VCaP (cell line): ENCODE measurements at regions not wholly inside any gene's neighbourhood (a gene's known extent, or its start where the extent isn't known, plus 50 kb on each side); places are given as distances from the start of the nearest gene placed in this dataset.
"Not testable (repeated sequence)": the region's sequence is repeated elsewhere in the genome, so short reads cannot be mapped to it uniquely, and the experiment has no call there.

Experiments
- H3K27ac ChIP-seq: fragments of 450-650 bp; 2 replicates; pipeline ENCODE4 v1.5.1; 2017
- TF ChIP-seq, protein P1 (sequence below): fragments of 450-650 bp; conservative IDR thresholded peaks from 2 replicates; pipeline ENCODE4 v1.5.1; 2017; ENCODE audit warnings: mild to moderate bottlenecking, moderate library complexity

DNA sequence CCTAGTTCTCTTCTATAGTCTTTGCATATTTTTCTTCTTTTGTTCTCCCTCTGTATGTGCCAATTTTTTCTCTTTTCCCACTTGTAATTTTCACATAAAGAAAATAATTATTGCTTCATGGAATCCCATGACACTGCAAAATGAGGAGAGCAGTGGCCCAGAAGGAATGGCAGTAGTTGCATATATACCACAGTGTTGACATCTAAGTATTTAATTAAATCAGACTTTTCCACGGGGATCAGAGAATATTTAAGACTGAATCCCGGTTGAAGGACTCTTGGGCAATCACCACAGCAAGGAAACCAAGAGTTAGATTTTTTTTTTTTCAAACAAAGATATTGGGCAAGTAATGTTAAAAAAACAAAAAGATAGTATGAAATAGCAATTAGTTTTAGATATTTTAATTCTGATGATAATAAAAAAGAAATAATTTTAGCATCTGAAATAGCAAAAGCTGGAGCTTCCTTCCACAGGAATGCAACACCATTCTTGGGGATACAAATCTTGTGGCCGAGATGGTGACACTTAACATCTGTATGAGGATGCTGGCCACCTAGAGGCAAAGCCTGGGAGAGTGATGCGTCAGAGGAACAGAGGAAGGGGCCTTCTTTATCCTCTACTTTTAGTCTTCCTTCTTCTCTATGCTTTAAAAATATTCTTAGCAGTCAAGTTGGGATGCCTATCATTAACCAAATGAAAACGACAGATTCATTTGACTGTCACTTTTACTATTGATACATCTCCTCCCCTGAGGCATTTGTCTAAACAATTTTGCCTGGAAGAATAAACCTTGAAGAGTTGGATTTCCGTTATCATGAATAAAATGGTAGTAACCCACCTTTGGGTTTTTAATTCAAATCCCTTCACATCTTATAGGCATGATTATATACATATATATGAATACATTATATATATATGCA lies 356.2 kb downstream of the GJA1 start:
- no peak overlapping the region for H3K27ac ChIP-seq
- TF ChIP-seq, protein P1, sequence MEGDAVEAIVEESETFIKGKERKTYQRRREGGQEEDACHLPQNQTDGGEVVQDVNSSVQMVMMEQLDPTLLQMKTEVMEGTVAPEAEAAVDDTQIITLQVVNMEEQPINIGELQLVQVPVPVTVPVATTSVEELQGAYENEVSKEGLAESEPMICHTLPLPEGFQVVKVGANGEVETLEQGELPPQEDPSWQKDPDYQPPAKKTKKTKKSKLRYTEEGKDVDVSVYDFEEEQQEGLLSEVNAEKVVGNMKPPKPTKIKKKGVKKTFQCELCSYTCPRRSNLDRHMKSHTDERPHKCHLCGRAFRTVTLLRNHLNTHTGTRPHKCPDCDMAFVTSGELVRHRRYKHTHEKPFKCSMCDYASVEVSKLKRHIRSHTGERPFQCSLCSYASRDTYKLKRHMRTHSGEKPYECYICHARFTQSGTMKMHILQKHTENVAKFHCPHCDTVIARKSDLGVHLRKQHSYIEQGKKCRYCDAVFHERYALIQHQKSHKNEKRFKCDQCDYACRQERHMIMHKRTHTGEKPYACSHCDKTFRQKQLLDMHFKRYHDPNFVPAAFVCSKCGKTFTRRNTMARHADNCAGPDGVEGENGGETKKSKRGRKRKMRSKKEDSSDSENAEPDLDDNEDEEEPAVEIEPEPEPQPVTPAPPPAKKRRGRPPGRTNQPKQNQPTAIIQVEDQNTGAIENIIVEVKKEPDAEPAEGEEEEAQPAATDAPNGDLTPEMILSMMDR: no peak

DNA sequence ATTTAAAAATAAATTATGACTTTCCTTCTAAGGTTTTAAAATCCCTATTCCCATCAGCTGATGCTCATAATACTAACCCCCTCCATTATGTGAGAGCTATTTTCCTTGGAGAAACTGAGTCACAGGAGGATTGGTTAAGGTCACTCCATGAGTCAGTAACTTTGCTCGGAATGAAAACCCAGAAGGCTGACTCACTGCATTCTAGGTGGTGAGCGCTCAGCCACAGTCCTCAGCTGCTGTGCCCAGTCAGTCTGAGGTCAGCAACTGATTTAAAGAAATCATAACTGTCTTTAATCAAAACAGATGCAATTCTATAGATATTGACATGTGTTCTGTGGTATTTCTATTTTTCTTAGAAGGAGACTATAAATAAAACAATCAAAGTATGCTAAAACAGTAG lies 359.2 kb downstream of the GJA1 start:
- TF ChIP-seq, protein P1: no peak
- H3K27ac ChIP-seq: no peak overlapping the region

DNA sequence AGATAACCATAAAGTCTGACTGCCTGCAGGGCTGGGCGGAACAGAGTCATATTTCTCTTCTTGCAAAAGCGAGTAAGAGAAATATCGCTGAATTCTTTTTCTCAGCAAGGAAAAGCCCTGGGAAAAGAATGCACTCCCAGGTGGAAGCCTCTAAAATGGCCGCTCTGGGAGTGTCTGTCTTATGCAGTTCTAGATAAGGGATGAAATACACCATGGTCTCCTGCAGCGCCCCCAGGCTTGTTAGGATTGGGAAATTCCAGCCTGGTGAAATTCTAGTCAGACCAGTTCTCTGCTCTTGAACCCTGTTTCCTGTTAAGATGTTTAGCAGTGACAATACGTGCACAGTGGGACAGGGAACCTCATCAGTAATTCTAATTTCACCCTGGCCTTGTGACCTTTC lies 362.2 kb downstream of the GJA1 start:
- H3K27ac ChIP-seq: not testable (repeated sequence)

DNA sequence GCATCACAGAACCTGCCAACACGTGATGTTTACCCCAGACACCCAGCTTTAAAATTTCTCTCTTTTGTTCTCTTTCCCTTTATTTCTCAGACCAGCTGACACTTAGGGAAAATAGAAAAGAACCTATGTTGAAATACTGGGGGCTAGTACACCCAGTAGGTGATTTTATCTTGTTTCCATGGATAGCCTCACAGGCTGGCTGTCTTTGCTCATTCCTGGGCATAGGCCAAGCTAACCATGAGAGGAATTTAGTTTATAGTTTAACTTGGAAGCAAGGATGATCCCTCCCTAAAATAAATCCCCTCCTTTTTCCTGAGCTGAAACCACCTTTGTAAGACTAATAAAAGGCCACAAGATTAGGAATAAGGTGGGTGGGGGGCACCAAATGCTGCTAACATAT lies 362.7 kb downstream of the GJA1 start:
- not testable (repeated sequence) for H3K27ac ChIP-seq

DNA sequence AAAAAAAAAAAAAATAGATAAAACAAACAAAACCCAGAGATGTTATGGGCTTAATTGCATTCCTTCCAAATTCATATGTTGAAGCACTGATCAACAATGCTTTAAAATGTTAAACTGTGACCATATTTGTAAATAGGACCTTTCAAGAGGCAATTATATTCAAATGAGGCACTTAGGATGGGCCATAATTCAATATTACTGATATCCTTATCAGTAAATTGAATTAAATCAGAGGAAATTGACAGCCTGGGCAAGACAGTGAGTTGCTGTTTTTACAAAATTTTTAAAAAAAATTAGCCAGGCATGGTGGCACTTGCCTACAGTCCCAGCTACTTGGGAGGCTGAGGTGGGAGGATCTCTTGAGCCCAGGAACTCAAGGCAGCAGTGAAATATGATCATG lies 364.1 kb downstream of the GJA1 start:
- TF ChIP-seq, protein P1: no peak
- no peak overlapping the region for H3K27ac ChIP-seq

DNA sequence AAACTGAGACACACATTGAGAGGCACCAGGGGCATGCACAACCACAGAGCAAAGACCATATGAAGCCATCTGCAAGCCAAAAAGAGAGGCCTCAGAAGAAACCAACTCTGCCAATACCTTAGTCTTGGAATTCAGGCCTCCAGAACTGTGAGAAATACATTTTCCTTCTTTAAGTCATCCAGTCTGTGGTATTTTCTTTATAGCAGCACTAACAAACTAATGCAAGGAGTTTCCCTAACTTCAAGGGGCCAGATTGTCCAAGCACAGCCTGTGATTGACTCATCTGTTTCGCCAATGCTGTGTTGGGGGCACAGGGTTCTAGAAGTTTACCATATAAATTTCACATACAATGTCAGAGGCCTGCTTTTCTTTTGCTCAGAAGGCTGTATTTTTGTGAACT lies 364.6 kb downstream of the GJA1 start:
- TF ChIP-seq, protein P1: no peak
- no peak overlapping the region for H3K27ac ChIP-seq

DNA sequence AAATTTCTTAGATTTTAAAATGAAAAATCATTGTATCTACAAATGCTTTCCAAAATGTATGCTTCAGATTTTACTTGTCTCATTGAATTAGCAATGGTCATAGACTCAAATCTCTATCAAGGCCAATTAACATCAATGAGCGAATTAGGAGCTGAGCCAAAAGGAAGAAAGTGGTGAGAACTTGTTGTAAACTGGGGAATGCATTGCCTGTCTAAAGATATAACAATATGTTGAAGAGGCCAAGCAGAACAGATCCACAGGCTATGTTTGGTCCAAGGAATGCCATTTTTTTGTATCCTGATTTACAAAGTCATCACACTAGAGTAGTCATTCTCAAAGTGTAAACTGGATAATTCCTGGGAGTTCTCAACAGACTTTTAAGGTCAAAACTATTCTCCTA lies 370.7 kb downstream of the GJA1 start:
- TF ChIP-seq, protein P1: no peak

DNA sequence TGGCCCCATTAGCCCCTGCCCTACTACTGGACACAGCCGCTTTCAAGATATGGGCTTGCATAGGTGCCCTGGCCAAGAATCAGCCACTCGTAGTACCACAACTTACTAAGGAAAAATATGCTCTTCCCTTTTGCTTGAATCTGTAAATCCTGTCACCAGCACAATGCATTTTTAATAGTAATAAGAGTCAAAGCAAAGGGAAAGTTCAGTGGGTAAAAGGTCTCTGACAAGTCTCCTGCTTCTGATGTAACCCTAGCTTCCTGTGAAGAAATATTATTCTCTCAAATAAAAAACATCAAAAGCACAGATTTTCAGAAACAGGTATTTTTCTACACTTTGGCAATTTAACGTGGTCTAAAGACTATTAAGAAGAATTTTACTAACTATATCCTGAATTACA lies 373.8 kb downstream of the GJA1 start:
- TF ChIP-seq, protein P1: no peak
- H3K27ac ChIP-seq: no peak overlapping the region

More for the DNA sequence above, 370.7 kb downstream of the GJA1 start:
- H3K27ac ChIP-seq: no peak overlapping the region
